ENCODE measurements at regions not wholly inside any gene's neighbourhood (a gene's known extent, or its start where the extent isn't known, plus 50 kb on each side); places are given as distances from the start of the nearest gene placed in this dataset.
"Not testable (repeated sequence)": the region's sequence is repeated elsewhere in the genome, so short reads cannot be mapped to it uniquely, and the experiment has no call there.

GRCh38 chr14:38385836-38386235 is 129.9 kb upstream of the CLEC14A start:
- DNase-seq (ENCODE audit: low read depth) = no peak
- no peak for TF ChIP-seq CTCF (conservative IDR thresholded peaks at IDR 0.05; ENCODE audit: low read depth, low read length)
- H3K4me3 ChIP-seq (ENCODE audit: low read depth, low read length) = no peak overlapping the region

- no peak overlapping the region for H3K4me3 ChIP-seq (ENCODE audit: low read depth, low read length)
- TF ChIP-seq CTCF (conservative IDR thresholded peaks at IDR 0.05; ENCODE audit: low read depth, low read length) = no peak
- no peak for DNase-seq (ENCODE audit: low read depth)
Measured at GRCh38 chr14:38385343-38385742, 129.4 kb upstream of the CLEC14A start.

GRCh38 chr14:38384741-38385140 is 128.8 kb upstream of the CLEC14A start:
- no peak for TF ChIP-seq CTCF (conservative IDR thresholded peaks at IDR 0.05; ENCODE audit: low read depth, low read length)
- no peak for DNase-seq (ENCODE audit: low read depth)
- no peak overlapping the region for H3K4me3 ChIP-seq (ENCODE audit: low read depth, low read length)

- no peak overlapping the region for H3K4me3 ChIP-seq (ENCODE audit: low read depth, low read length)
- no peak for DNase-seq (ENCODE audit: low read depth)
- TF ChIP-seq CTCF (conservative IDR thresholded peaks at IDR 0.05; ENCODE audit: low read depth, low read length) = no peak
Measured at GRCh38 chr14:38367922-38368321, 112.0 kb upstream of the CLEC14A start.

- no peak for DNase-seq (ENCODE audit: low read depth)
- TF ChIP-seq CTCF (conservative IDR thresholded peaks at IDR 0.05; ENCODE audit: low read depth, low read length) = no peak
Measured at GRCh38 chr14:38366374-38366773, 110.5 kb upstream of the CLEC14A start.

GRCh38 chr14:38363217-38363616 is 107.3 kb upstream of the CLEC14A start:
- DNase-seq (ENCODE audit: low read depth) = no peak
- H3K4me3 ChIP-seq (ENCODE audit: low read depth, low read length) = no peak overlapping the region
- no peak for TF ChIP-seq CTCF (conservative IDR thresholded peaks at IDR 0.05; ENCODE audit: low read depth, low read length)

More at GRCh38 chr14:38366374-38366773, 110.5 kb upstream of the CLEC14A start:
- no peak overlapping the region for H3K4me3 ChIP-seq (ENCODE audit: low read depth, low read length)

- H3K4me3 ChIP-seq (ENCODE audit: low read depth, low read length) = no peak overlapping the region
- no peak for TF ChIP-seq CTCF (conservative IDR thresholded peaks at IDR 0.05; ENCODE audit: low read depth, low read length)
- DNase-seq (ENCODE audit: low read depth) = no peak
Measured at GRCh38 chr14:38357557-38357956, 101.7 kb upstream of the CLEC14A start.

GRCh38 chr14:38355473-38355872 is 99.6 kb upstream of the CLEC14A start:
- not testable (repeated sequence) for H3K4me3 ChIP-seq (ENCODE audit: low read depth, low read length); DNase-seq (ENCODE audit: low read depth)

Data from epithelial cell of proximal tubule (primary cell).